HepG2 (cell line): ENCODE measurements at regions not wholly inside any gene's neighbourhood (a gene's known extent, or its start where the extent isn't known, plus 50 kb on each side); places are given as distances from the start of the nearest gene placed in this dataset.

Experiments used
- ATAC-seq: fragments of 200-7000 bp; cut with Tn5 transposase; 3 replicates; pipeline ENCODE4 v1.9.1; 2020; ENCODE audit warnings: mild to moderate bottlenecking, moderate library complexity
- BruUV-seq: library from RNA; stranded (reverse); fragments of 400-500 nt; replicated peaks from 2 replicates; lab custom pipeline; 2021; lab: Mats Ljungman, UMichigan
- CTCF ChIA-PET: fragments of 300-600 bp; formaldehyde crosslinking; extraction: SDS; loops from one replicate; lab custom pipeline; 2021; ENCODE audit warnings: low total read pairs, inconsistent platforms, low intra/inter-chr PET ratio; lab: Yijun Ruan, JAX
- POLR2A ChIA-PET: fragments of 350-600 bp; sonication (Branson Sonifier 250); formaldehyde crosslinking; loops from one replicate; lab custom pipeline; 2020; ENCODE audit warnings: antibody characterized with exemption, inconsistent platforms; lab: Yijun Ruan, JAX
- DNase-seq: peaks from one replicate; pipeline ENCODE4 v3.0.0-alpha.2; 2015; ENCODE audit warnings: low spot score
- FAIRE-seq: peaks from 3 replicates; lab custom pipeline; 2011; peaks lifted over from hg19 to GRCh38; lab: Jason Lieb, UNC
- H2AFZ ChIP-seq: one replicate; pipeline ENCODE4 v1.6.1; 2011; ENCODE audit warnings: low read length, inconsistent platforms
- H3K27ac ChIP-seq: fragments of 300-600 bp; 3 replicates; pipeline ENCODE4 v1.8.0; 2011; ENCODE audit warnings: mixed run types, mild to moderate bottlenecking, mixed read lengths, low read length, inconsistent platforms; ENCODE audit not compliant: insufficient read depth; ENCODE audit errors: extremely low read length
- H3K27me3 ChIP-seq, 2 experiments: fragments of 200-600 bp in 1 of 2; 2 replicates in 1 of 2; 3 replicates in 1 of 2; pipeline versions ENCODE4 v1.6.0 to v1.8.0; 2011; ENCODE audit warnings: low read length in 2 of 2, mild to moderate bottlenecking in 2 of 2, moderate library complexity in 2 of 2, inconsistent platforms in 1 of 2; ENCODE audit not compliant: insufficient read depth in 2 of 2, control insufficient read depth in 1 of 2
- H3K36me3 ChIP-seq, 2 experiments: fragments of 200-600 bp in 1 of 2; replicated peaks in 1 of 2; 2 replicates in 1 of 2; 3 replicates in 1 of 2; pipeline versions ENCODE4 v1.5.1 to v1.8.0; 2011; ENCODE audit warnings: low read length in 2 of 2, inconsistent platforms in 1 of 2; ENCODE audit not compliant: insufficient read depth in 2 of 2, control insufficient read depth in 1 of 2
- H3K4me1 ChIP-seq: 2 replicates; pipeline ENCODE4 v1.5.1; 2012; ENCODE audit warnings: low read length, inconsistent platforms; ENCODE audit not compliant: insufficient read depth
- H3K4me2 ChIP-seq: 2 replicates; pipeline ENCODE4 v1.6.0; 2011; ENCODE audit warnings: low read depth, low read length, inconsistent platforms
- H3K4me3 ChIP-seq, 3 experiments: fragments of 200-600 bp in 1 of 3; sonication (generic), shearing (Covaris generic) in 1 of 3; replicated peaks in 1 of 3; 2 replicates each; pipeline ENCODE4 v1.5.1; 2011 to 2016; ENCODE audit warnings: low read length in 3 of 3, inconsistent platforms in 2 of 3, low read depth in 2 of 3, mild to moderate bottlenecking in 2 of 3, control low read depth in 1 of 3, mixed read lengths in 1 of 3; ENCODE audit not compliant: insufficient read depth in 1 of 3
- H3K79me2 ChIP-seq: one replicate; pipeline ENCODE4 v1.6.1; 2011; ENCODE audit warnings: low read length, inconsistent platforms; ENCODE audit not compliant: insufficient read depth
- H3K9ac ChIP-seq: 2 replicates; pipeline ENCODE4 v1.6.0; 2011; ENCODE audit warnings: mild to moderate bottlenecking, low read depth, low read length, inconsistent platforms; ENCODE audit not compliant: insufficient read depth
- H3K9me3 ChIP-seq: 2 replicates; pipeline ENCODE4 v1.5.1; 2012; ENCODE audit warnings: mild to moderate bottlenecking, low read length
- H4K20me1 ChIP-seq: 2 replicates; pipeline ENCODE4 v1.6.0; 2011; ENCODE audit warnings: inconsistent platforms, mild to moderate bottlenecking, low read length, moderate library complexity; ENCODE audit not compliant: insufficient read depth
- HNF4A ChIP-seq: sonication (generic); formaldehyde crosslinking; IDR thresholded peaks from 2 replicates; pipeline ENCODE4 v1.4.0; 2020; ENCODE audit warnings: missing genetic modification reagents
- KDM2A ChIP-seq: sonication (generic); formaldehyde crosslinking; IDR thresholded peaks from 2 replicates; pipeline ENCODE4 v1.4.0; 2020; ENCODE audit warnings: low read depth, missing genetic modification reagents, borderline replicate concordance
- MTA3 ChIP-seq: sonication (generic); formaldehyde crosslinking; IDR thresholded peaks from 2 replicates; pipeline ENCODE4 v1.4.0; 2020; ENCODE audit warnings: missing genetic modification reagents
- SNAPC4 ChIP-seq: sonication (generic); formaldehyde crosslinking; IDR thresholded peaks from 2 replicates; pipeline ENCODE4 v1.4.0; 2020; ENCODE audit warnings: mild to moderate bottlenecking, missing genetic modification reagents
- SOX13 ChIP-seq, 3 experiments: fragments of 450-650 bp in 1 of 3; sonication (generic) in 1 of 3; formaldehyde crosslinking in 1 of 3; IDR thresholded peaks in 2 of 3; conservative IDR thresholded peaks in 1 of 3; 2 replicates each; pipeline versions ENCODE4 v1.5.0 to v1.6.1; 2016 to 2020; ENCODE audit warnings: antibody characterized with exemption in 1 of 3, mild to moderate bottlenecking in 1 of 3, missing compliant biosample characterization in 1 of 3, missing genetic modification reagents in 1 of 3, moderate library complexity in 1 of 3
- SRSF1 ChIP-seq: fragments of 200-400 bp; formaldehyde crosslinking; optimal IDR thresholded peaks from 2 replicates; pipeline ENCODE3; 2017; ENCODE audit warnings: mild to moderate bottlenecking, low read depth, low read length, moderate library complexity
- ZBTB7B ChIP-seq: sonication (generic); formaldehyde crosslinking; IDR thresholded peaks from 2 replicates; pipeline ENCODE4 v1.4.0; 2020; ENCODE audit warnings: missing genetic modification reagents
- ZFY ChIP-seq: sonication (generic); formaldehyde crosslinking; IDR thresholded peaks from 2 replicates; pipeline ENCODE4 v1.4.0; 2020; ENCODE audit warnings: missing genetic modification reagents
- ZNF281 ChIP-seq: sonication (generic); formaldehyde crosslinking; IDR thresholded peaks from 2 replicates; pipeline ENCODE4 v1.4.0; 2020; ENCODE audit warnings: missing genetic modification reagents, borderline replicate concordance
- ZNF451 ChIP-seq: sonication (generic); formaldehyde crosslinking; IDR thresholded peaks from 2 replicates; pipeline ENCODE4 v1.5.0; 2020; ENCODE audit warnings: mild to moderate bottlenecking, missing genetic modification reagents
- ZNF703 ChIP-seq: sonication (generic); formaldehyde crosslinking; IDR thresholded peaks from 2 replicates; pipeline ENCODE4 v1.5.1; 2020; ENCODE audit warnings: missing genetic modification reagents, mild to moderate bottlenecking, moderate library complexity, borderline replicate concordance
- WGBS: methylation state at CpG from one replicate; pipeline ENCODE4 v1.1.6; 2017; ENCODE audit warnings: low lambda C conversion rate; 5-methylcytosine and 5-hydroxymethylcytosine counted together
- in situ Hi-C: cut with HindIII; loops from 2 replicates; pipeline ENCODE4 v1.10.0; 2017; ENCODE audit warnings: low pct_unique_long_range_greater_than_20kb; ENCODE audit not compliant: extremely low pct_ligation_motif_present
- intact Hi-C: fragments of 100-400 bp; cut with micrococcal nuclease; formaldehyde crosslinking; loops from one replicate; pipeline ENCODE4 v1.10.0; 2022; ENCODE audit not compliant: unreplicated experiment
- TF ChIP-seq, protein P1 (sequence below): sonication (generic); formaldehyde crosslinking; IDR thresholded peaks from 2 replicates; pipeline ENCODE4 v1.4.0; 2020; ENCODE audit warnings: mild to moderate bottlenecking, missing genetic modification reagents

DNA sequence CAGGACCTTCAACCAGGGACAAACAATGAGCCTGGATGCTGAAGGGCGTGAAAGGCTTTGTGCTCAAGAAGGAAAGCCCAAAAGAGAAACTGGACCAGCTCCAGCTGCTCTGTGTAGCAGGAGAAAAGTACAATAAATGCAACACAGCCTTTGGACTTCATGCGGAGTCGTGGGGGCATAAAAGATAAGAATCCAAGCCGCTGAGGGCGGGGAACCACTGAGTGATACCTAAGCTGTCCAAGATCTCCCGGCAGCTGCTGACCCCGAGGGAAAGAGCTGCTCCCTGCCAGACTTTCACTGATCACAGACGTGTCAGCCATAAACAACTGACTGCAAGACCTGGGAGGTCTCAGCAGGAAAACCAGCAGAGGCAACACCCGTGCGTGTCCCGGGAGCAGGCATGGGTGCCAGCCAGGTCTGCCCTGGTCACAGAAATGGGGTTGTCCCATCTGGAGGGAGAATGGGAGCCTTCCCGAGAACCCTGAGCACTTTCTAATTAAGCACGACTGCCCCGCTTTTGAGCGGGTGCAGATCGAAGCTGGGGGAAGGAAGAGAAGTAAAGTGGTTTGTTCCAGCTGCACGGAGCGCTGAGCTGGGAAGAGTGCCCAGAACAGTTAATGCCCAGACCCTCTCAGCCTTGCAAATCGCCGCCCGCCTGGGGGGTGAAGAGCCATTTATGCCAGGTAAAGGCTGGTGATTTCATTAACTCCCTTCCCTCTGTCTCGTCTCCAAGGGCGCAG is 68.3 kb upstream of the TARDBP start:
- ChIA-PET CTCF (no interaction called here), POLR2A (no interaction called here)
- no peak overlapping the region for H3K9ac ChIP-seq
- DNase-seq = peak; percentile 25
- no peak overlapping the region for H2AFZ ChIP-seq
- H3K27me3 ChIP-seq = peaks cover 10 to 40% of the 10 kb centered on the region in 2 experiments; a peak in 4 of 5 replicates
- H3K4me2 ChIP-seq = peak overlapping the region; percentile 70
- in situ Hi-C loops (loop anchor here (10.0 kb wide), 1 partner anchor 439 kb away; no protein-coding TSS in a partner anchor), intact Hi-C loops (no loop called here)
- no TSS peak for BruUV-seq
- no peaks in the 10 kb centered on the region for H3K9me3 ChIP-seq
- WGBS = 2% methylated on average over 13 of the region's 23 CpGs
- peak overlapping the region in 2 of 3 experiments; percentile 40 to 58; a peak in 3 of 6 replicates for H3K4me3 ChIP-seq
- H4K20me1 ChIP-seq = no peaks in the 10 kb centered on the region
- FAIRE-seq = peak; percentile 28
- ATAC-seq = peak; percentile 15
- no peaks in the 10 kb centered on the region for H3K79me2 ChIP-seq
- H3K4me1 ChIP-seq = peaks cover 46% of the 10 kb centered on the region
- H3K27ac ChIP-seq = no peak overlapping the region
- H3K36me3 ChIP-seq = no peaks in the 10 kb centered on the region
- TF ChIP-seq ZNF451 (CRISPR knock-in tag) (no peak), HNF4A (CRISPR knock-in tag) (peak; percentile 38; the same call in 1 of the 2 replicates), SNAPC4 (CRISPR knock-in tag) (no peak), KDM2A (CRISPR knock-in tag) (no peak), ZBTB7B (0 out of 2 replicates have a peak, but pooled peaks have one; percentile 27), SRSF1 (no peak), ZNF703 (CRISPR knock-in tag) (no peak), ZFY (CRISPR knock-in tag) (no peak), SOX13 (IDR thresholded peaks at IDR 0.05) (no peak), SOX13 (CRISPR knock-in tag; conservative IDR thresholded peaks at IDR 0.05 in 1 of 2, IDR thresholded peaks at IDR 0.05 in 1 of 2) (0 out of 4 replicates have a peak, but pooled peaks of 1 of the 2 experiments have one; percentile 13), MTA3 (CRISPR knock-in tag) (no peak), ZNF281 (no peak)
- TF ChIP-seq, protein P1, sequence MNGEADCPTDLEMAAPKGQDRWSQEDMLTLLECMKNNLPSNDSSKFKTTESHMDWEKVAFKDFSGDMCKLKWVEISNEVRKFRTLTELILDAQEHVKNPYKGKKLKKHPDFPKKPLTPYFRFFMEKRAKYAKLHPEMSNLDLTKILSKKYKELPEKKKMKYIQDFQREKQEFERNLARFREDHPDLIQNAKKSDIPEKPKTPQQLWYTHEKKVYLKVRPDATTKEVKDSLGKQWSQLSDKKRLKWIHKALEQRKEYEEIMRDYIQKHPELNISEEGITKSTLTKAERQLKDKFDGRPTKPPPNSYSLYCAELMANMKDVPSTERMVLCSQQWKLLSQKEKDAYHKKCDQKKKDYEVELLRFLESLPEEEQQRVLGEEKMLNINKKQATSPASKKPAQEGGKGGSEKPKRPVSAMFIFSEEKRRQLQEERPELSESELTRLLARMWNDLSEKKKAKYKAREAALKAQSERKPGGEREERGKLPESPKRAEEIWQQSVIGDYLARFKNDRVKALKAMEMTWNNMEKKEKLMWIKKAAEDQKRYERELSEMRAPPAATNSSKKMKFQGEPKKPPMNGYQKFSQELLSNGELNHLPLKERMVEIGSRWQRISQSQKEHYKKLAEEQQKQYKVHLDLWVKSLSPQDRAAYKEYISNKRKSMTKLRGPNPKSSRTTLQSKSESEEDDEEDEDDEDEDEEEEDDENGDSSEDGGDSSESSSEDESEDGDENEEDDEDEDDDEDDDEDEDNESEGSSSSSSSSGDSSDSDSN = no peak
